ENCODE measurements at regions not wholly inside any gene's neighbourhood (a gene's known extent, or its start where the extent isn't known, plus 50 kb on each side); places are given as distances from the start of the nearest gene placed in this dataset.

GRCh38 chr6:151749341-151749740 lies 58.1 kb upstream of the ESR1 start:
- H3K4me1 ChIP-seq = peaks cover 0 to 3% of the 10 kb centered on the region in 2 donors
- no peaks in the 10 kb centered on the region for H3K36me3 ChIP-seq
- H3K9me3 ChIP-seq = no peaks in the 10 kb centered on the region
- H3K4me3 ChIP-seq = no peak overlapping the region
- intact Hi-C loops (cut with DNase I; ENCODE audit: low total_unique reads) = no loop called here
- H3K27me3 ChIP-seq = no peaks in the 10 kb centered on the region
- DNase-seq = no peak
- H3K27ac ChIP-seq = no peak overlapping the region
- TF ChIP-seq, protein P1, sequence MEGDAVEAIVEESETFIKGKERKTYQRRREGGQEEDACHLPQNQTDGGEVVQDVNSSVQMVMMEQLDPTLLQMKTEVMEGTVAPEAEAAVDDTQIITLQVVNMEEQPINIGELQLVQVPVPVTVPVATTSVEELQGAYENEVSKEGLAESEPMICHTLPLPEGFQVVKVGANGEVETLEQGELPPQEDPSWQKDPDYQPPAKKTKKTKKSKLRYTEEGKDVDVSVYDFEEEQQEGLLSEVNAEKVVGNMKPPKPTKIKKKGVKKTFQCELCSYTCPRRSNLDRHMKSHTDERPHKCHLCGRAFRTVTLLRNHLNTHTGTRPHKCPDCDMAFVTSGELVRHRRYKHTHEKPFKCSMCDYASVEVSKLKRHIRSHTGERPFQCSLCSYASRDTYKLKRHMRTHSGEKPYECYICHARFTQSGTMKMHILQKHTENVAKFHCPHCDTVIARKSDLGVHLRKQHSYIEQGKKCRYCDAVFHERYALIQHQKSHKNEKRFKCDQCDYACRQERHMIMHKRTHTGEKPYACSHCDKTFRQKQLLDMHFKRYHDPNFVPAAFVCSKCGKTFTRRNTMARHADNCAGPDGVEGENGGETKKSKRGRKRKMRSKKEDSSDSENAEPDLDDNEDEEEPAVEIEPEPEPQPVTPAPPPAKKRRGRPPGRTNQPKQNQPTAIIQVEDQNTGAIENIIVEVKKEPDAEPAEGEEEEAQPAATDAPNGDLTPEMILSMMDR (IDR thresholded peaks at IDR 0.05) = no peak
- TF ChIP-seq POLR2A (IDR thresholded peaks at IDR 0.05) = no peak

DNA sequence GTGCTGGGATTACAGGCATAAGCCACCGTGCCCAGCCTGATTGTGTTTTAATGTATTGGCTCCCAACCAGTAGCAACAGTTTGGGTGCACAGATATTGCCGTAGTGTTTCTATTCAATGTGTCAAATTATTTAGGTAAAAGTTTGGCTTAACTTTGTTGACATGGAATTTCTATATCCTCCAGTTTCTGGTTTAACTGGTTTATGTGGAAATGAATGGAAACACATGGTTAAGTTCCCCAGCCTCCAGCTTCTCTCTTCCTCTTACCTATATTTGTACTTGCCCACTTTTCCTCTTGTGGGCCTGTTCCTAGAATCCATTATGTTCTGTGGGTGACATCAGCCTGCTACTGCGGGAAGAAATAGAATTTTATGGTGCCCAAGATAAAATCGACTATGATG lies 53.9 kb upstream of the ESR1 start:
- Histone ChIP-seq H3K4me1 (peaks cover 0 to 3% of the 10 kb centered on the region in 2 donors), H3K27ac (no peak overlapping the region), H3K9me3 (no peaks in the 10 kb centered on the region), H3K36me3 (no peaks in the 10 kb centered on the region), H3K27me3 (no peaks in the 10 kb centered on the region), H3K4me3 (no peak overlapping the region)
- no peak for TF ChIP-seq POLR2A (IDR thresholded peaks at IDR 0.05)
- no peak for DNase-seq
- intact Hi-C loops (cut with DNase I; ENCODE audit: low total_unique reads) = no loop called here

DNA sequence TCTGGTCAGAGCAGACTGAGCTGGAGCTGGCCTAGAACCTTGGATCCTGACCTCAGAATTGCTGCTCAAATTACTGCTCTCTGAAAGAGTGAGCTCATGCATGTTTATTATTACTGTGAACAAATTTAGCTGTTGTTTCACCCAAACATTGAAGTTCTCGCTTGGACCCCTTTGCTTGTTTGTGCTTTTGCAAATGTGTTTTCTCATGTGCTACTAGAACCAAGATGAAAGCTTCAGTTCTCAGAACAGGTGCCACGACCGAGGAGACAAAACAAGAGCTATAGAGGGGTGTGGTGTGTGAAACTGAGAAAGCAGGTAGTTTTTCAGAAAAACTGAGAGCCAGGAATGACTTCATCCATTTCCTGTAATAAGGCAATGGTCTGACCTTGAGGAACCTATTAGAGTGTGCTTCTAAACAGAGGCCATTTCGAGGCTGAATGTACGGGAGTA lies 50.0 kb upstream of the ESR1 start:
- Histone ChIP-seq H3K27me3 (no peaks in the 10 kb centered on the region), H3K4me3 (no peak overlapping the region), H3K36me3 (no peaks in the 10 kb centered on the region), H3K4me1 (no peaks in the 10 kb centered on the region), H3K27ac (peak overlapping the region; percentile 70), H3K9me3 (no peaks in the 10 kb centered on the region)
- no peak for DNase-seq
- TF ChIP-seq POLR2A (IDR thresholded peaks at IDR 0.05) = no peak
- TF ChIP-seq, protein P1 (IDR thresholded peaks at IDR 0.05) = no peak
- intact Hi-C loops (cut with DNase I; ENCODE audit: low total_unique reads) = no loop called here
